Neural progenitor cell (in vitro differentiated cells): ENCODE measurements at regions not wholly inside any gene's neighbourhood (a gene's known extent, or its start where the extent isn't known, plus 50 kb on each side); places are given as distances from the start of the nearest gene placed in this dataset.
"Not testable (repeated sequence)": the region's sequence is repeated elsewhere in the genome, so short reads cannot be mapped to it uniquely, and the experiment has no call there.

Experiments used
- DNase-seq: peaks from one replicate; pipeline ENCODE4 v3.0.0-alpha.2; 2016; ENCODE audit warnings: low spot score
- H2AFZ ChIP-seq: fragments of 200-600 bp; sonication (generic); replicated peaks from 2 replicates; pipeline ENCODE4 v1.6.1; 2016; ENCODE audit warnings: antibody characterized with exemption
- H3F3A ChIP-seq: fragments of 200-600 bp; sonication (generic); 2 replicates; pipeline ENCODE4 v1.6.1; 2016; ENCODE audit warnings: antibody characterized with exemption, low read depth
- H3K27ac ChIP-seq: fragments of 200-600 bp; sonication (generic); 2 replicates; pipeline ENCODE4 v1.5.1; 2016; ENCODE audit warnings: mild to moderate bottlenecking
- H3K27me3 ChIP-seq: fragments of 200-600 bp; sonication (generic); 2 replicates; pipeline ENCODE4 v1.6.1; 2016; ENCODE audit warnings: mild to moderate bottlenecking, moderate library complexity
- H3K36me3 ChIP-seq: fragments of 200-600 bp; sonication (generic); 2 replicates; pipeline ENCODE4 v1.5.1; 2016
- H3K4me1 ChIP-seq: fragments of 200-600 bp; sonication (generic); 2 replicates; pipeline ENCODE4 v1.6.1; 2016; ENCODE audit warnings: mixed run types
- H3K4me2 ChIP-seq: fragments of 200-600 bp; sonication (generic); 2 replicates; pipeline ENCODE4 v1.6.1; 2016
- H3K4me3 ChIP-seq: fragments of 200-600 bp; sonication (generic); 2 replicates; pipeline ENCODE4 v1.5.1; 2016
- H3K79me2 ChIP-seq: fragments of 200-600 bp; sonication (generic); 2 replicates; pipeline ENCODE4 v1.6.1; 2016; ENCODE audit warnings: low read depth
- H3K9ac ChIP-seq: fragments of 200-600 bp; sonication (generic); 2 replicates; pipeline ENCODE4 v1.6.1; 2016
- H3K9me3 ChIP-seq: fragments of 200-600 bp; sonication (generic); 2 replicates; pipeline ENCODE4 v1.5.1; 2016; ENCODE audit warnings: low read depth
- H4K20me1 ChIP-seq: fragments of 200-600 bp; sonication (generic); 2 replicates; pipeline ENCODE4 v1.6.1; 2016; ENCODE audit warnings: low read depth
- H3K27ac Mint-ChIP-seq: 3 replicates; pipeline ENCODE4 v1.8.0; 2021; ENCODE audit warnings: mixed read lengths
- H3K27me3 Mint-ChIP-seq: 2 replicates; pipeline ENCODE4 v1.8.0; 2022; ENCODE audit warnings: low read depth, mild to moderate bottlenecking, inconsistent platforms, moderate library complexity, mixed read lengths; ENCODE audit not compliant: insufficient read depth
- H3K36me3 Mint-ChIP-seq: 3 replicates; pipeline ENCODE4 v1.8.0; 2021; ENCODE audit warnings: mixed read lengths
- H3K4me1 Mint-ChIP-seq: 3 replicates; pipeline ENCODE4 v1.8.0; 2021; ENCODE audit warnings: mixed read lengths
- H3K4me3 Mint-ChIP-seq: 3 replicates; pipeline ENCODE4 v1.8.0; 2021; ENCODE audit warnings: mild to moderate bottlenecking, moderate library complexity, mixed read lengths
- H3K9me3 Mint-ChIP-seq: 3 replicates; pipeline ENCODE4 v1.8.0; 2020; ENCODE audit warnings: mixed read lengths
- CTCF ChIP-seq: fragments of 200-600 bp; sonication (generic); IDR thresholded peaks from 2 replicates; pipeline ENCODE4 v1.5.1; 2017; ENCODE audit warnings: antibody characterized with exemption, mild to moderate bottlenecking
- EZH2 ChIP-seq: fragments of 200-600 bp; sonication (generic); IDR thresholded peaks from 2 replicates; pipeline ENCODE4 v1.6.1; 2017; ENCODE audit warnings: antibody characterized with exemption, mild to moderate bottlenecking, moderate library complexity
- EZH2phosphoT487 ChIP-seq: fragments of 200-600 bp; sonication (generic); IDR thresholded peaks from 2 replicates; pipeline ENCODE4 v1.6.1; 2017; ENCODE audit warnings: antibody characterized with exemption

GRCh38 chr21:8987896-8988295 lies 1533.5 kb upstream of the TPTE start:
- not testable (repeated sequence) for H2AFZ ChIP-seq, H3K27me3 ChIP-seq, H3K4me2 ChIP-seq, H3K4me3 ChIP-seq, H4K20me1 ChIP-seq, H3K9me3 ChIP-seq, H3F3A ChIP-seq, H3K79me2 ChIP-seq, H3K4me1 Mint-ChIP-seq, H3K27ac ChIP-seq, H3K9ac ChIP-seq, H3K27ac Mint-ChIP-seq, H3K4me1 ChIP-seq, H3K4me3 Mint-ChIP-seq, H3K36me3 Mint-ChIP-seq, DNase-seq, H3K36me3 ChIP-seq
- H3K27me3 Mint-ChIP-seq, result peaks cover 13% of the 10 kb centered on the region
- H3K9me3 Mint-ChIP-seq, result peaks cover 42% of the 10 kb centered on the region

- Mint-ChIP-seq H3K27ac (no peak overlapping the region), H3K36me3 (peaks cover 10% of the 10 kb centered on the region), H3K27me3 (peaks cover 13% of the 10 kb centered on the region), H3K4me1 (no peaks in the 10 kb centered on the region), H3K4me3 (no peak overlapping the region), H3K9me3 (peaks cover 50% of the 10 kb centered on the region)
- Histone ChIP-seq H3K4me1 (no peaks in the 10 kb centered on the region), H3K9ac (no peak overlapping the region), H3K79me2 (no peaks in the 10 kb centered on the region), H3K27ac (no peak overlapping the region), H4K20me1 (no peaks in the 10 kb centered on the region), H2AFZ (no peak overlapping the region), H3K4me3 (no peak overlapping the region), H3F3A (no peaks in the 10 kb centered on the region), H3K9me3 (peaks cover 17% of the 10 kb centered on the region), H3K36me3 (no peaks in the 10 kb centered on the region), H3K27me3 (no peaks in the 10 kb centered on the region), H3K4me2 (no peak overlapping the region)
- TF ChIP-seq EZH2phosphoT487 (no peak), CTCF (no peak), EZH2 (no peak)
- no peak for DNase-seq
Measured at GRCh38 chr21:8988696-8989095, 1532.7 kb upstream of the TPTE start.

- peaks cover 10% of the 10 kb centered on the region for H3K36me3 Mint-ChIP-seq
- peaks cover 13% of the 10 kb centered on the region for H3K27me3 Mint-ChIP-seq
- no peaks in the 10 kb centered on the region for H3K4me1 Mint-ChIP-seq
- Histone ChIP-seq H3K4me3 (no peak overlapping the region), H2AFZ (no peak overlapping the region), H3K27ac (no peak overlapping the region), H3F3A (no peaks in the 10 kb centered on the region), H3K9ac (no peak overlapping the region), H3K4me2 (no peak overlapping the region), H3K36me3 (no peaks in the 10 kb centered on the region), H3K79me2 (no peaks in the 10 kb centered on the region), H3K4me1 (no peaks in the 10 kb centered on the region), H3K27me3 (no peaks in the 10 kb centered on the region), H4K20me1 (no peaks in the 10 kb centered on the region), H3K9me3 (peaks cover 23% of the 10 kb centered on the region)
- no peak overlapping the region for H3K27ac Mint-ChIP-seq
- H3K4me3 Mint-ChIP-seq, result no peak overlapping the region
- TF ChIP-seq EZH2 (no peak), CTCF (no peak), EZH2phosphoT487 (no peak)
- peaks cover 55% of the 10 kb centered on the region for H3K9me3 Mint-ChIP-seq
- no peak for DNase-seq
Measured at GRCh38 chr21:8989261-8989711, 1532.1 kb upstream of the TPTE start.

- no peak for DNase-seq
- no peak overlapping the region for H3K4me3 ChIP-seq
Measured at GRCh38 chr21:8989721-8990325, 1531.6 kb upstream of the TPTE start.

More at GRCh38 chr21:8989721-8990325, 1531.6 kb upstream of the TPTE start:
- Histone ChIP-seq H3F3A (no peaks in the 10 kb centered on the region), H3K9ac (no peak overlapping the region), H3K27ac (no peak overlapping the region), H3K36me3 (no peaks in the 10 kb centered on the region), H3K4me2 (no peak overlapping the region), H4K20me1 (no peaks in the 10 kb centered on the region), H2AFZ (no peak overlapping the region), H3K9me3 (peaks cover 28% of the 10 kb centered on the region), H3K79me2 (no peaks in the 10 kb centered on the region), H3K27me3 (no peaks in the 10 kb centered on the region), H3K4me1 (no peaks in the 10 kb centered on the region)
- Mint-ChIP-seq H3K4me3 (no peak overlapping the region), H3K36me3 (peaks cover 10% of the 10 kb centered on the region), H3K27ac (no peak overlapping the region), H3K9me3 (peaks cover 60% of the 10 kb centered on the region), H3K27me3 (peaks cover 13% of the 10 kb centered on the region), H3K4me1 (no peaks in the 10 kb centered on the region)
- TF ChIP-seq EZH2 (no peak), CTCF (no peak), EZH2phosphoT487 (no peak)
